SK-N-SH (cell line): ENCODE measurements at regions not wholly inside any gene's neighbourhood (a gene's known extent, or its start where the extent isn't known, plus 50 kb on each side); places are given as distances from the start of the nearest gene placed in this dataset.

ENCODE experiments used
- CTCF ChIA-PET: fragments of 300-600, 350-600 bp; formaldehyde crosslinking; extraction: SDS; loops from one replicate; lab custom pipeline; 2021; lab: Yijun Ruan, JAX
- POLR2A ChIA-PET: fragments of 350-600 bp; sonication (Branson Sonifier 250); formaldehyde crosslinking; extraction: SDS; loops from one replicate; lab custom pipeline; 2020; ENCODE audit warnings: antibody characterized with exemption, inconsistent platforms; lab: Yijun Ruan, JAX
- DNase-seq: peaks from one replicate; pipeline ENCODE4 v3.0.0; 2012
- H2AFZ ChIP-seq: fragments of 200-600 bp; sonication (generic); 2 replicates; pipeline ENCODE4 v1.8.1; 2016; ENCODE audit warnings: antibody characterized with exemption, mild to moderate bottlenecking, low read depth
- H3F3A ChIP-seq: fragments of 200-600 bp; sonication (generic); replicated peaks from 2 replicates; pipeline ENCODE3; 2016; ENCODE audit warnings: antibody characterized with exemption, mild to moderate bottlenecking; ENCODE audit not compliant: insufficient read depth
- H3K27ac ChIP-seq, 2 experiments: fragments of 200-500 bp in 1 of 2; fragments of 200-600 bp in 1 of 2; sonication (Bioruptor generic) in 1 of 2; sonication (generic), shearing (Covaris generic) in 1 of 2; 2 replicates each; pipeline versions ENCODE4 v1.5.1 to v1.6.1; 2014 to 2016; ENCODE audit warnings: low read depth in 2 of 2, inconsistent platforms in 1 of 2, low read length in 1 of 2, mild to moderate bottlenecking in 1 of 2, mixed read lengths in 1 of 2
- H3K27me3 ChIP-seq: fragments of 200-600 bp; sonication (generic), shearing (Covaris generic); 2 replicates; pipeline ENCODE4 v1.6.1; 2016; ENCODE audit warnings: mixed run types; ENCODE audit not compliant: insufficient read depth
- H3K36me3 ChIP-seq, 2 experiments: fragments of 200-500 bp in 1 of 2; fragments of 200-600 bp in 1 of 2; sonication (Bioruptor generic) in 1 of 2; sonication (generic) in 1 of 2; replicated peaks in 1 of 2; 2 replicates each; pipeline versions ENCODE3 to v1.5.1; 2014 to 2016; ENCODE audit warnings: low read length in 1 of 2, mild to moderate bottlenecking in 1 of 2; ENCODE audit not compliant: insufficient read depth in 2 of 2, control insufficient read depth in 1 of 2
- H3K4me1 ChIP-seq, 2 experiments: fragments of 200-500 bp in 1 of 2; fragments of 200-600 bp in 1 of 2; sonication (Bioruptor generic) in 1 of 2; sonication (generic), shearing (Covaris generic) in 1 of 2; 2 replicates each; pipeline versions ENCODE4 v1.5.1 to v1.6.1; 2014 to 2016; ENCODE audit warnings: low read depth in 1 of 2, low read length in 1 of 2, mixed run types in 1 of 2; ENCODE audit not compliant: insufficient read depth in 2 of 2, control insufficient read depth in 1 of 2
- H3K4me2 ChIP-seq: fragments of 200-600 bp; sonication (generic), shearing (Covaris generic); 2 replicates; pipeline ENCODE4 v1.6.1; 2017; ENCODE audit warnings: mixed run types
- H3K4me3 ChIP-seq, 2 experiments: fragments of 200-500 bp in 1 of 2; fragments of 200-600 bp in 1 of 2; sonication (Bioruptor generic) in 1 of 2; sonication (generic), shearing (Covaris generic) in 1 of 2; 2 replicates each; pipeline versions ENCODE4 v1.5.1 to v1.8.1; 2014 to 2016; ENCODE audit warnings: low read depth in 2 of 2, inconsistent platforms in 1 of 2, low read length in 1 of 2, mild to moderate bottlenecking in 1 of 2, mixed read lengths in 1 of 2, moderate library complexity in 1 of 2
- H3K79me2 ChIP-seq: fragments of 200-600 bp; sonication (generic); 2 replicates; pipeline ENCODE4 v1.8.1; 2017; ENCODE audit warnings: mild to moderate bottlenecking; ENCODE audit not compliant: insufficient read depth
- H3K9ac ChIP-seq: fragments of 200-600 bp; sonication (generic); 2 replicates; pipeline ENCODE4 v1.6.1; 2017; ENCODE audit warnings: mixed run types
- H3K9me2 ChIP-seq: fragments of 200-600 bp; sonication (generic); 2 replicates; pipeline ENCODE4 v1.6.1; 2017; ENCODE audit warnings: mixed run types
- H3K9me3 ChIP-seq: fragments of 200-600 bp; sonication (generic); 2 replicates; pipeline ENCODE4 v1.6.1; 2017; ENCODE audit warnings: mixed run types, mild to moderate bottlenecking, moderate library complexity
- H4K20me1 ChIP-seq: fragments of 200-600 bp; sonication (generic); 2 replicates; pipeline ENCODE4 v1.6.1; 2017; ENCODE audit warnings: mild to moderate bottlenecking, mixed run types; ENCODE audit not compliant: insufficient read depth
- CHD2 ChIP-seq: fragments of 150-350 bp; IDR thresholded peaks from 2 replicates; pipeline ENCODE4 v1.6.1; 2018; ENCODE audit warnings: low read length; ENCODE audit not compliant: partially characterized antibody
- EP300 ChIP-seq, 2 experiments: IDR thresholded peaks; 2 replicates each; pipeline versions ENCODE4 v1.4.0 to v1.6.1; 2012; ENCODE audit warnings: borderline replicate concordance in 1 of 2, low read depth in 1 of 2, low read length in 1 of 2
- EZH2phosphoT487 ChIP-seq: fragments of 200-600 bp; sonication (generic); IDR thresholded peaks from 2 replicates; pipeline ENCODE4 v1.6.1; 2017; ENCODE audit warnings: low read depth, mixed run types, mild to moderate bottlenecking, antibody characterized with exemption, moderate library complexity, borderline replicate concordance
- FOSL2 ChIP-seq: IDR thresholded peaks from 2 replicates; pipeline ENCODE4 v1.4.0; 2012; ENCODE audit warnings: low read depth, mild to moderate bottlenecking, moderate library complexity, borderline replicate concordance
- FOXJ3 ChIP-seq: sonication (generic); formaldehyde crosslinking; IDR thresholded peaks from 2 replicates; pipeline ENCODE4 v1.5.1; 2020; ENCODE audit warnings: mild to moderate bottlenecking, missing genetic modification reagents
- GABPA ChIP-seq: IDR thresholded peaks from 2 replicates; pipeline ENCODE4 v1.4.0; 2012; ENCODE audit warnings: low read depth, mild to moderate bottlenecking
- GATA2 ChIP-seq: sonication (generic); formaldehyde crosslinking; IDR thresholded peaks from 2 replicates; pipeline ENCODE4 v1.5.0; 2020; ENCODE audit warnings: mild to moderate bottlenecking, missing genetic modification reagents
- JUND ChIP-seq: IDR thresholded peaks from 2 replicates; pipeline ENCODE4 v1.4.0; 2012
- MXI1 ChIP-seq: IDR thresholded peaks from 2 replicates; pipeline ENCODE4 v1.6.1; 2012; ENCODE audit warnings: mild to moderate bottlenecking, low read depth, low read length, improper control_type of control experiment
- NRF1 ChIP-seq: IDR thresholded peaks from 2 replicates; pipeline ENCODE4 v1.6.1; 2012; ENCODE audit warnings: low read depth, mild to moderate bottlenecking, low read length
- PBX3 ChIP-seq: IDR thresholded peaks from 2 replicates; pipeline ENCODE4; 2012
- POLR2AphosphoS5 ChIP-seq: IDR thresholded peaks from 2 replicates; pipeline ENCODE4 v1.6.1; 2012; ENCODE audit warnings: low read depth, low read length
- RAD21 ChIP-seq: IDR thresholded peaks from 2 replicates; pipeline ENCODE4 v1.6.1; 2012; ENCODE audit warnings: mild to moderate bottlenecking, low read length
- RCOR1 ChIP-seq: fragments of 150-350 bp; IDR thresholded peaks from 2 replicates; pipeline ENCODE4 v1.6.1; 2017; ENCODE audit warnings: antibody characterized with exemption, low read length
- REST ChIP-seq: IDR thresholded peaks from 2 replicates; pipeline ENCODE4 v1.6.1; 2012; ENCODE audit warnings: mild to moderate bottlenecking, low read depth, low read length, moderate library complexity
- RXRA ChIP-seq: IDR thresholded peaks from 2 replicates; pipeline ENCODE4 v1.4.0; 2012; ENCODE audit warnings: low read depth, mild to moderate bottlenecking, borderline replicate concordance
- SIN3A ChIP-seq: IDR thresholded peaks from 2 replicates; pipeline ENCODE4 v1.6.1; 2012; ENCODE audit warnings: low read depth, mild to moderate bottlenecking, low read length, moderate library complexity, borderline replicate concordance
- TAF1 ChIP-seq: IDR thresholded peaks from 2 replicates; pipeline ENCODE4 v1.6.1; 2012; ENCODE audit warnings: low read depth, mild to moderate bottlenecking, low read length, moderate library complexity, borderline replicate concordance
- USF1 ChIP-seq: IDR thresholded peaks from 2 replicates; pipeline ENCODE4 v1.4.0; 2012; ENCODE audit warnings: low read depth, borderline replicate concordance
- YY1 ChIP-seq: IDR thresholded peaks from 2 replicates; pipeline ENCODE4 v1.4.0; 2012; ENCODE audit warnings: low read depth, mild to moderate bottlenecking
- WGBS: methylation state at CpG from one replicate; pipeline ENCODE4 v1.1.6; 2017; ENCODE audit warnings: low lambda C conversion rate; 5-methylcytosine and 5-hydroxymethylcytosine counted together

DNA sequence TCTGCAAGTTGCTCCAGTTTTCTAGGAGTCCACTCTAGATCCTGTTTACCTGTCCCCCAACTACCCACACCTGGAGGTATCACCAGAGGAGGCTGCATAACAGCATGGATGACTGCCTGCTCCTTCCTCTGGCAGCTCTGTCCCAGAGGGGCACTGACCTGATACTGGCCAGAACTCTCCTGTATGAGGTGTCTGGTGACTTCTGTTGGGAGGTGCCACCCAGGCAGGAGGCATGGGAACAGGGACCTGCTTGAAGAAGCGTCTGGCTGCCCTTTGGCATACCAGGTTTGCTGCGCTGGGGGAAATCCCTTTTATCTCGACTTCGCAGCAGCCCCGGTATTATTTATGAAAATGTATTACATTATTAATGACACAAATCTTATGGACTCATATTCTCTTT is 1163.6 kb downstream of the NSUN3 start:
- Histone ChIP-seq H4K20me1 (no peaks in the 10 kb centered on the region), H3K9me2 (no peaks in the 10 kb centered on the region), H3F3A (no peaks in the 10 kb centered on the region), H2AFZ (no peak overlapping the region), H3K9ac (no peak overlapping the region), H3K27ac (no peak overlapping the region), H3K4me2 (no peak overlapping the region), H3K4me1 (no peaks in the 10 kb centered on the region), H3K4me3 (no peak overlapping the region), H3K79me2 (no peaks in the 10 kb centered on the region), H3K27me3 (no peaks in the 10 kb centered on the region), H3K36me3 (no peaks in the 10 kb centered on the region), H3K9me3 (no peaks in the 10 kb centered on the region)
- CTCF ChIA-PET: no interaction called here
- 47% methylated on average over 5 of the region's 5 CpGs for WGBS
- no peak for TF ChIP-seq FOSL2
- no peak for TF ChIP-seq MXI1
- TF ChIP-seq SIN3A: no peak
- TF ChIP-seq CHD2: no peak
- TF ChIP-seq NRF1: no peak
- TF ChIP-seq GATA2 (CRISPR knock-in tag): no peak
- no peak for TF ChIP-seq GABPA
- TF ChIP-seq FOXJ3 (CRISPR knock-in tag): no peak
- no peak for TF ChIP-seq USF1
- TF ChIP-seq RCOR1: no peak
- TF ChIP-seq EP300 (IDR thresholded peaks at IDR 0.05; ENCODE audit: borderline replicate concordance in 1 of 2, low read depth in 1 of 2, low read length in 1 of 2): no peak
- no peak for TF ChIP-seq TAF1
- TF ChIP-seq PBX3: no peak
- TF ChIP-seq RXRA: no peak
- no peak for TF ChIP-seq POLR2AphosphoS5
- no peak for TF ChIP-seq YY1
- TF ChIP-seq REST: no peak
- no peak for TF ChIP-seq RAD21
- no peak for TF ChIP-seq EZH2phosphoT487
- TF ChIP-seq JUND: no peak
- DNase-seq: no peak
- POLR2A ChIA-PET: no interaction called here
